ENCODE measurements at regions not wholly inside any gene's neighbourhood (a gene's known extent, or its start where the extent isn't known, plus 50 kb on each side); places are given as distances from the start of the nearest gene placed in this dataset.
"Not testable (repeated sequence)": the region's sequence is repeated elsewhere in the genome, so short reads cannot be mapped to it uniquely, and the experiment has no call there.

GRCh38 chr13:93017493-93018112 lies 209.0 kb upstream of the GPC6 start:
- DNase-seq, result no peak

DNA sequence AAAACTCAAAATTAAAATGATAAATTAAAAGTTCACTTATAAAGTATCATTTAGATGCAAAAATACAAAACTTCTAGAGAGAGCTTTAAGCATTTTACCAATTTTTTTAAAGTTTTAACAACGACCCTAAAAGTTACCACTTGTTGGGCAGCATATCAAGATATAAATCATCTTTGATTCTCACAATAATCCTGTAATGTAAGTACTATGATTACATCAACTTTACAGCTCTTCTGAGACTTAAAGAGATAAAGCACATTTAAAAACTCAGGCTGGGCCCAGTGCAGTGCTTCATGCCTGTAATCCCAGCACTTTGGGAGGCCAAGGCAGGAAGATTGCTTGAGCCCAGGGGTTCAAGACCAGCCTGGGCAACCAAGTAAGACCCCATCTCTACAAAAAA lies 202.7 kb upstream of the GPC6 start:
- no peak for DNase-seq

DNA sequence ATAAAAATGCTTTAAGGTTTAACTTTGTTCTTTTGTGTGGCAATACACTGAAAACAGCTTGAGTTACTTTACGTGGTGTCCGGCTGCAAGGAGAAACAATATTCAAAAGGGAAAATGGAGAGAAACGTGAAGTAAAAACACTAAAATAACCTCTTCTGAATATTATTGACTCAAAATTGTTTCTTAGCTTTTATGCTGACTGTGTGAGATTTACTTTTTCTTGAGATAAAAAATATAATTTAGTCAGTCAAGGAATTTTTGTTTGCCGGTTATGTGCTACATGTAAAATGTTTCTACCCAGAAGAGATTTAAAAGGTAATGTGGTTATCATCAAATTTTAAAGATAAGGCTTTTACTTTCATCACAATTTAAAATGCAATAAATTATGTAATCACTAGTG lies 200.6 kb upstream of the GPC6 start:
- no peak for DNase-seq

GRCh38 chr13:93029536-93029935 lies 197.1 kb upstream of the GPC6 start:
- no peak for DNase-seq

DNA sequence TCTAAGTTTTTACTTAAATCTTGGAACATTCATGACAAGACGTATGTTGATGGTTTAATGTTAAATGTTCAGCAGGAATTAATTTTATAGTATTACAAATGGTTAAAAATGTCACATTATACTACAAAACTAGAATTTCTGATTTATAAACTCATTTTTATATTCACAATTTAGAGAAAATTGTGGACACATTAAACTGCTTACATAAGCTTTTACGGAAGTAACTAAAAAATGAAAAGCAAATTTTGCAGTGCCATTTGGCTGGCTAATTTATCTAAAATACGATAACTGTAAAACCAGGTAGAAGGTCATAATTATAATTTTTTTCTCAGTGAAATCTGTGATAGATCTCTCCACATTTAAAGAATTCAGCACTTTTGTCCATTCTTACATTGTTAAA lies 190.2 kb upstream of the GPC6 start:
- DNase-seq, result no peak

GRCh38 chr13:93037780-93038179 lies 188.8 kb upstream of the GPC6 start:
- DNase-seq, result no peak

DNA sequence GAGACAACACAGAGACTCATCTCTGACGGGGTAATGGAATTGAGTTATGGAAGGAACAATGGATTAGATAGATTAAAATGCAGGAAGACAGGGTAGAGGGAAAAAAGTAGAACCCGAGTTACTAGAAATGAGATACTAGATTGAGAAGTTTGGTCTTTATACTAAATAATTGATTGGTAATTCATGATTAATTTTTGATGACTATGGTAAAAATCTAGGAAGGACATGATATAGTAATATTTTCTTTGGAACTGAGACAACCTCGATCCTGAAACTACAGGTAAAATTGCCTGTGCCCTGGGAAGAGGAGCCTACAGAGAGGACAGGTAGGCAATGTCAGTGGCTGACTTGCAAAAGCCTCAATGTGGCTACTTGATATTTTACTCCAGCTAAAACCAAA lies 188.4 kb upstream of the GPC6 start:
- no peak for DNase-seq

DNA sequence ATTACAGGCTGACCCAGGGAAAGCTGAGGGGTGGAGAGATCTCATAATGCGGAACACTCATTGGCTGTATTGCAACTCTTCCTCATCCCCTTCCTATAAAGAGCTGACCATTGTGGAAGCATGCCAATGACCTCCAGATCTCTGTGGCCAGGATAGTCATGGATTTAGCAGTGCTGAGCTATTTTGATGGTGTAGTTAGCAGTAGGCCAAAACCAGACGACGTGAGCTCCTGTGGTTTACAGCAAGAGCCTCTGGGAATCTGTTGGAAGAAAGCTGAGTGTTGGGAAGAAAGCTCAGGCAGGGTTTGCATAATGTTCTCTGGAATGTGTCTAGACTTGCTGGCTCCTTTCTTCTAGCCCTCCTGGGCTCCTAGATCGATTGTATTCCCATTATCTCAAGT lies 187.5 kb upstream of the GPC6 start:
- no peak for DNase-seq

DNA sequence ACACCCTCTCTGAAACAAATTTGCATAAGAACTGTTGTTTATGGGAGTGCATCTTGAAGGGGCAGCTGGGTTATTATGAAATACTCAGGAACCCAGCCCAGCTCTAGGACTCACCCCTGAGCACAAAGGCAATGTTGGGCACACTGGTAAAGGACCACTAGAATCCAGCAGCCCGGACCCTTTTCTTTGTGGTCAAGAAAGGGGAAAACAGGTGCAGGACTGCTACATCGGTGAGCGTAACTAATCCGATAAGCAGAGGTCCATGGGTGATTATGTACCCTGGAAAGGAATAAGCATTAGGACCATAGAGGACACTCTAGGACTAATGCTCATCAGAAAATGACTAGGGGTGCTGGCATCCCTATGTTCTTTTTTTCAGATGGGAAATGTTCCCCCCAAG lies 185.0 kb upstream of the GPC6 start:
- not testable (repeated sequence) for DNase-seq

DNA sequence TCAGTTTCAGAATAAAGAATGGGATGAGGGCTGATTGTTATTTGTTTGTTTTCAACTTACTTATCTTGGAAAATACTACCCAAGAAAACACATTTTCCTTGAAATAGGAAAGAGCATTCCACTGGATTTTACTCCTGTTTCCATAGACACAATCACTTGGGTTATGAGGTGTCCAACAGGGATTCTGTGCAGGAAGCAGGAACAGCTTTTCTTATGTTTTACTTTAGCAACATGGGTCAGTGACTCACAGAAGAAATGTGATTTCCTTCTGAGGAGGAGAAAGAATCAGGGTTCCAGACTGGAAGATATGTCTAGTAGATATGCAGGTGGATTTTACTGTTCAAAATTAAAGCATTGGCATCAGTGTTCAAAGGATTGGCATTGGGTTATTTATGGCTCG lies 180.8 kb upstream of the GPC6 start:
- DNase-seq, result no peak

- no peak for DNase-seq
These were observed 171.4 kb upstream of the GPC6 start for GRCh38 chr13:93055233-93055632.

DNA sequence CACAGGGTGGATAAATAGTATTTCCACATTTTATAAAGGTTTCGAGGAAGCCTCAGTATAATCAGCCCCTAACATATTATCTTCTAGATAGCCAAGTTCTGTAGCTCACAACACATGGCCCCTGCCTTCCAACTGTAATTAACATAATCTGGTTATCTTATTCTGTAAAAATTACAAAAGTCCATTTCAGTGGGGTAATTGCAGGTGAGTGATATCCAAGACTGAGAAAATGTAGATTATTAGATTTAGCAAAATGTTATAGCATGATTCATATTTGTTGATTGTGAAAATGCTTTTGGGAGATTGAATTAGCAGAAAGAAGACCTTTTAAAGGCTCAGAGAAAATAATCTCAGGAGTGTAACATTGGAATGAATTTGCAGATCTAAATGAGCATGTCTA lies 168.3 kb upstream of the GPC6 start:
- DNase-seq, result no peak

DNA sequence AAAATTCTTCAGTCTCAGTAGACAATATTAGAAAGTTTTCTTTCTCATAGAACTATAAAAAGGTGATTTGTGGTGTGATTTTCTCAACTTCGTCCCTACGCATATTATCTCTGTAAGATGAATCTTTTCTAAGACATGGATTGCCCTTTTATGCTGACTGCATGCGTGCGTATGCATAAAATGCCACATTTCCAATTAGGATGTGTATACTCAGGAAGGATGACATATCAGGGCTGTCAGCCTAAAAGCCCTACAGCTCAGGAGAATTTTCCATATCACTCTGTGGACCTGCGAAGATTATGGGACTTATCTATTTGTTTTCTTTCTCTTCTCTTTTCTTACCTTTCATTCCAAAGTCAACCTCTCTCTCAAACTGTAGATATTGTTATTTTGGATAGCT lies 166.5 kb upstream of the GPC6 start:
- no peak for DNase-seq

- DNase-seq, result no peak
These were observed 160.4 kb upstream of the GPC6 start for GRCh38 chr13:93066187-93066586.

GRCh38 chr13:93079294-93079693 lies 147.3 kb upstream of the GPC6 start:
- DNase-seq, result no peak

DNA sequence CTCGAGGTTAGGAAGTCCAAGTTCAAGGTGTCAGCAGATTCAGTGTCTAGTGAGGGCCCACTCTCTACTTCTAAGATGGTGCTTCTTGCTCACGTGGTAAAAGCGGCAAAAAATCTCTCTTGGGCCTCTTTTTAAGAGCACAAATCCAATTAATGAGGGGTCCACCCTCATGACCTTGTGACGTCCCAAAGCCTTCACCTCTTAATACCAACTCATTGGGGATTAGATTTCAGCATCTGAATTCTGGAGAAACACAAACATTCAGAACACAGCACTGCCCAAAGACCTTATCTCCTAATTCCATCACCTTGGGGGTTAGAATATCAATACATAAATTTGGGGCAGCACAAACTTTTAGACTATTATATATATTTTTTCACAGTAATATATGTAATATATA lies 146.4 kb upstream of the GPC6 start:
- no peak for DNase-seq

DNA sequence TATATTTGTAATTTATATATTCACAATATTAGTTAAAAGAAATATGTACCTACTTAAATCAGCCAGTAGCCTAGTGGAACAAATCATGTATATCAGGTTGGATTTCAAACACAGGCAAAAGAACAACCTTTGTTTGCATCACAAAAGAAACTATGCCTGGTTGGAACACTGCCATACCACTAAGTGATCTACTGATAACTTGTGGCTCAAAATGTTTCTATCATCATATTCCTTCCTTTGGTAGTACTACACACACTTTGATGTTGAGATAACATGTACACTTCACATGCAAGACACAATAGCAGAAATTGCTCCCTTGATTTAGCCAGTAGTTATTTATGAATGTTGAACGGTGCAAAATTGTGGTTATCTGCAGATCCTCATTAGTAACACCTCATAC lies 146.0 kb upstream of the GPC6 start:
- no peak for DNase-seq

DNA sequence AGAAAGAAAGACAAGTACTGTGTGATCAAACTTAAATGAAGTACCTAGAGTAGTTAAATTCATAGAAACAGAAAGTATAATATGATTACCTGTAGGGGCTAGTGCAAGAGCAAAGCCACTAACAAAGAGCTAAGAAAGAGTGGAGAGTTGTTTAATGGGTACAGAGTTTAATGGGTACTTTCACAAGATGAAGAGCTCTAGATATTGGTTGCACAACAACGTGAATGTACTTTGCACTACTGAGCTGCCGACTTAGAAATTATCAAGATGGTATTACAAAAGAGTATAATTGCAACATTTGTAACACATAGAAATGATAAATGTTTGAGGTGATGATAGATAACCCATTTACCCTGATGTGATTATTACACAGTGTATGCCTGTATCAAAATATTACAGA lies 140.3 kb upstream of the GPC6 start:
- no peak for DNase-seq

DNA sequence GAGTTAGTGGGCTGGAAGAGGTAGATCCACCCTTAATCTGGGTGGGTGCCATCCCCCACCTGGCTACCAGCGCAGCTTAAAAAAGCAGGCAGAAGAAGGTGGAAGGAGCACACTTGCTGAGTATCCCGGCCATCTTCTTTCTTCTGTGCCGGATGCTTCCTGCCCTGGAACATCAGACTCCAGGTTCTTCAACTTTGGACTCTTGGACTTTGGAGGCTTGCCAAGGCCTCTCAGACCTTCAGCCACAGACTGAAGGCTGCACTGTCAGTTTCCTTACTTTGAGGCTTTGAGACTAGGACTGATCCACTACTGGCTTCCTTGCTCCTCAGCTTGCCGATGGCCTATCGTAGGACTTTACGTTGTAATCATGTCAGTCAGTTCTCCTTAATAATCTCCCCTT lies 127.6 kb upstream of the GPC6 start:
- no peak for DNase-seq

GRCh38 chr13:93101226-93101734 lies 125.3 kb upstream of the GPC6 start:
- no peak for DNase-seq

- no peak for DNase-seq
These were observed 122.3 kb upstream of the GPC6 start for GRCh38 chr13:93104270-93104669.

- no peak for DNase-seq
These were observed 118.5 kb upstream of the GPC6 start for GRCh38 chr13:93108111-93108601.

DNA sequence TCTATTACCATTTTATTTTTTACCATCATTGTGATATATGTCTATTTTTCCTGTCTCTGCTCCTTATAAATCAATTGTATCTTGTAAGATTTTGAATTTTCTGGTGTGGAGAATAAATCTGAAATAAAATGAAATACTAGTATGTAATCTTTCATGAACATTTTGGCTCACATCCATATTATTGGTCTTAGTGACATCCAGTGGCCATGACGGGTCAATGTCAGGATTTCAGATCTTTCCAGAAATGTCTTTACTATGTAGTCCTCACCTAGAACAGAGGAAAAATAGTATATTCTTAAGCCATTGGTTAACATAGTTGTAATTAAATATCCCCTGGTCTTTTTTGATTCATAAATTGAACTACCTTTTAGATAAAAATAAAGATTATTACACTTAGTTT lies 109.8 kb upstream of the GPC6 start:
- no peak for DNase-seq

- DNase-seq, result no peak
These were observed 108.5 kb upstream of the GPC6 start for GRCh38 chr13:93118081-93118615.

GRCh38 chr13:93140912-93141311 lies 85.7 kb upstream of the GPC6 start:
- no peak for DNase-seq

All from tongue (tissue), 1 donor.